Neural progenitor cell (in vitro differentiated cells): ENCODE measurements at regions not wholly inside any gene's neighbourhood (a gene's known extent, or its start where the extent isn't known, plus 50 kb on each side); places are given as distances from the start of the nearest gene placed in this dataset.
A peak's percentile ranks its signal among the peaks of the same experiment; 100 is the strongest.

Experiments
- EZH2 ChIP-seq: fragments of 200-600 bp; sonication (generic); IDR thresholded peaks from 2 replicates; pipeline ENCODE4 v1.6.1; 2017; ENCODE audit warnings: antibody characterized with exemption, mild to moderate bottlenecking, moderate library complexity
- EZH2phosphoT487 ChIP-seq: fragments of 200-600 bp; sonication (generic); IDR thresholded peaks from 2 replicates; pipeline ENCODE4 v1.6.1; 2017; ENCODE audit warnings: antibody characterized with exemption
- TF ChIP-seq, protein P1 (sequence below): fragments of 200-600 bp; sonication (generic); IDR thresholded peaks from 2 replicates; pipeline ENCODE4 v1.5.1; 2017; ENCODE audit warnings: antibody characterized with exemption, mild to moderate bottlenecking

GRCh38 chr7:145692237-145692950 is 424.2 kb upstream of the CNTNAP2 start:
- TF ChIP-seq, protein P1, sequence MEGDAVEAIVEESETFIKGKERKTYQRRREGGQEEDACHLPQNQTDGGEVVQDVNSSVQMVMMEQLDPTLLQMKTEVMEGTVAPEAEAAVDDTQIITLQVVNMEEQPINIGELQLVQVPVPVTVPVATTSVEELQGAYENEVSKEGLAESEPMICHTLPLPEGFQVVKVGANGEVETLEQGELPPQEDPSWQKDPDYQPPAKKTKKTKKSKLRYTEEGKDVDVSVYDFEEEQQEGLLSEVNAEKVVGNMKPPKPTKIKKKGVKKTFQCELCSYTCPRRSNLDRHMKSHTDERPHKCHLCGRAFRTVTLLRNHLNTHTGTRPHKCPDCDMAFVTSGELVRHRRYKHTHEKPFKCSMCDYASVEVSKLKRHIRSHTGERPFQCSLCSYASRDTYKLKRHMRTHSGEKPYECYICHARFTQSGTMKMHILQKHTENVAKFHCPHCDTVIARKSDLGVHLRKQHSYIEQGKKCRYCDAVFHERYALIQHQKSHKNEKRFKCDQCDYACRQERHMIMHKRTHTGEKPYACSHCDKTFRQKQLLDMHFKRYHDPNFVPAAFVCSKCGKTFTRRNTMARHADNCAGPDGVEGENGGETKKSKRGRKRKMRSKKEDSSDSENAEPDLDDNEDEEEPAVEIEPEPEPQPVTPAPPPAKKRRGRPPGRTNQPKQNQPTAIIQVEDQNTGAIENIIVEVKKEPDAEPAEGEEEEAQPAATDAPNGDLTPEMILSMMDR, result no peak
- TF ChIP-seq EZH2 (no peak), EZH2phosphoT487 (peak; percentile 45)
